Suppressor macrophage (primary cell): ENCODE measurements at regions not wholly inside any gene's neighbourhood (a gene's known extent, or its start where the extent isn't known, plus 50 kb on each side); places are given as distances from the start of the nearest gene placed in this dataset.

Source experiments
- DNase-seq, 4 experiments: peaks; one replicate each; pipeline ENCODE4 v3.0.0-alpha.2; 2020 to 2022

- peak in 3 of 4 experiments; percentile 27 to 32 (median 28) for DNase-seq
These were observed 51.9 kb upstream of the ALG1L2 start for GRCh38 chr3:130029531-130030289.
